ENCODE measurements at regions not wholly inside any gene's neighbourhood (a gene's known extent, or its start where the extent isn't known, plus 50 kb on each side); places are given as distances from the start of the nearest gene placed in this dataset.
A peak's percentile ranks its signal among the peaks of the same experiment; 100 is the strongest.

GRCh38 chr20:20824924-20825584 is 112.6 kb upstream of the RALGAPA2 start:
- peak; percentile 45 for DNase-seq

DNA sequence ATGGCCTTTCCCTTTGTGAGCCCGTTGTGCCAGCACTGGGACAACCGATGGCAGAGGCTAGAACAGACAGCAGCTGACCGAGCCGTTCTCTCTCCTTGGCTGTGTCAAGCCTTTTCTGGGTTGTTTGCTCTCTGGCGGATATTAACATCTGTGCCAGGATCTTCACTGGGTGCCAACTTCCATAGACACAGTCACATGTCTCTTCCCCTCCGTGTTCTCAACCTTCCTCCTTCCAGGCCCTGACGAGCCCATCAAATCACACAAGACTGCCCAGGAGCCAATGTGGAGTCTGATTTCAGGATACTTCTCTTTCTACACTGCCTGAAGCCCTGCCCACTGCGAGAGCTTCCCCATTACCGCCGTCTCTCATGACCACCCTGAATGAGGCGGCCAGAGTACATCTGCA is 111.0 kb upstream of the RALGAPA2 start:
- no peak for DNase-seq

- no peak for DNase-seq
Measured at GRCh38 chr20:20821484-20822260, 109.2 kb upstream of the RALGAPA2 start.

DNA sequence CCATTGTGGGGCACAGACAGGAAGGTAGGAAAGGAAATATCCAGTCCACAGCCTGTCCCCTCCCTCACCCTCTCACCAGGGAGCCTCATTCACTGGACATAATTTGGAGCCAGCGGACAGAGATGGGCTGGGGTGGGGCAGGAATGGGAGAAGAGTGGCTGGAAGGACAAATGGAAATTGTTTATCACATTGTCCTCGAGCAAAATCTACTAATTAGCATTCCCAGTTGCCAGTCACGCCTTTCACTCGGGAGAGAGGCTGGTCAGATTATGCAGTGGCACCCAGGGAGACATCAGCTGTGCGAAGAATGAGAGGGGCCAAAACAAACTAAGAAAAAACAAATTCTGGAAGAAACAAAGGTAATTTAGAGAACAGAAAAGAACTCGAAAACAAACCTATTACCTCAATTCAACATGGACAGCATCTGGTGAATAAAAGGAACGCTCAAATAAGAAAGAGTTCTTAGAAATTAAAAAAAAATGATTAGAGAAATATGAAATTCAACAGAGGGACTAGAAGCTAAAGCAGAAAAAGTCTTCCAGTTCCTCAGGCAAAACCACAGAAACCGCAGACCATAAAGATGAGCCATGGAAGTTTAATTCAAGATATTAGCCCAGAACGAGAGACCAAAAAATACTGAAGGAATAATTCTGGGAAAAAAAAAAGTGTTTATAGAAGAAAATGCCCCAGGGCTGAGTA is 108.5 kb upstream of the RALGAPA2 start:
- no peak for DNase-seq

GRCh38 chr20:20820104-20820503 is 107.7 kb upstream of the RALGAPA2 start:
- no peak for DNase-seq

DNA sequence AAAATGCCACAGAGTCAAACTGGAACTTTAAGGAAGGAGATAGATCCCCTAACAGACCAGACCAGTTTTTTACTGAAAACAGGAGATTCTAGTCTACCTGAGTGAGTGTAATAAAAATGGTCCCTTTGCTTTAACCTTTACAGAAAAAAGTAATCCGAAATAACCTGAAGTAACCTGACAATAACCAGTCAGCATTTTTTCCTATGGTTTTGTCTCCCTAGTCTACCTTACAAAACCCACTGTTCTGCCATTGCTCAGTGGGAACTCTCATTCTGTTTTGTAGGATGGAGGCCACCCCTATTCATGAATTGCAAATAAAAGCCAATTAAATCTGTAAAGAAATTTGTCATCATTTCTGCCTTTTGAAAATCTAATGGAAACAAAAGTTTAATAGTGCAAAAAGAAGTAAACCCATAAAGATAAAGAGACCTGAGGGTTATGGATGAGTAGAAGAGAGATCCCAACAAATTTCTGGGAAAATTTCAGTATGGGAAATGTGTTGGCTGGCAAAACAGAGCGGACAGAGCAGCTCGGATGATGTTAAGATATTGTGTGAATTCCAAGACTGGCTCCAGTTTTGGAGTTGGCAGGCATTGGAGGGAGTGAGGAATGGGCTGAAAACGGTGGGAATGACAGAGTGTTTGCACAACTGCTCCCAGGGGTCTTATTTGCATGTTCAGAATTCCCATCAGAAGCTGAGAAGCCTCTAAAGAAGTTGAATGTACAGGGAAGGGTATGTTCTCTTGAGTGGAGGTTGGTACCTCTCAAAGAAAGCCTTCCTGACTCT is 104.7 kb upstream of the RALGAPA2 start:
- no peak for DNase-seq

- DNase-seq, result no peak
Measured at GRCh38 chr20:20815711-20816455, 103.4 kb upstream of the RALGAPA2 start.

DNA sequence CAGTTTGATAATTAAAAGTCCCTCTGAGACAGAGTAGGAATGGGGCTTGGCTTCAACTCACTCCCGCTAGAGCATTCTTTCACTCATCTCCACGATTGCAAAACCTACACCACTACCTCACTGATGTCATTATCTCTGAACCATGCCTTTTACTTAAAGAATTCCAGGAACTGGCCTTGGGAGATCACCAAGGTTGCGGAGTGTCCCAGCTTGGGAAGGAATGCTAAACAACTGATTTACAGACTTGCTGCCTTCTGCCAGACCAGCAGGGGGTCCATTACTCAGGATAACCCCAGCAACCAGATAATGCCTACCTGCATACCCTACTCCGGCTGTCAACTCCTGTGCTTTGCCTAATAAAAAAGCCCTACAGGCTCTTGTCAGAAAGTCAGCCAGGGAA is 102.2 kb upstream of the RALGAPA2 start:
- no peak for DNase-seq

GRCh38 chr20:20812136-20812535 is 99.7 kb upstream of the RALGAPA2 start:
- DNase-seq, result no peak

DNA sequence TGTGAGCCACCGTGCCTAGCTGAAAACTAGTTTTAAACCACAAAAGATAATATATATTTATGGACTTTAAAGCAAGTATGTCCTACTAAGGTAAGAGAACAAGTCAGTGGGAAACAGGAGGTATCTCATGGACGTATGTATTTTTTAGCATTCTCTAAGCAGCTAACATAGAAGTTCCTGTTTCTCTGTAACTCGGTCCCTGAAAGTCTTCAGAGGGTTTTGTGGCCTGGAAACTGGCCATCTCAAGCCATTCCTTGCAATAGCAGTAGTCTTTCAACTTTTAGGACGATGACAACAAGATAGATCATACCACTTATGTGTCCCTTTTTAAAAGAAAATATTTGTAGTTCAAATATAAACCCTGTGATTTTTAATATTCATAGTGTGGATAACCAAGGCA is 95.6 kb upstream of the RALGAPA2 start:
- no peak for DNase-seq

- DNase-seq, result no peak
Measured at GRCh38 chr20:20806121-20807095, 94.0 kb upstream of the RALGAPA2 start.

GRCh38 chr20:20803011-20803410 is 90.6 kb upstream of the RALGAPA2 start:
- DNase-seq, result no peak

GRCh38 chr20:20802328-20802727 is 89.9 kb upstream of the RALGAPA2 start:
- no peak for DNase-seq

- DNase-seq, result no peak
Measured at GRCh38 chr20:20799716-20800312, 87.4 kb upstream of the RALGAPA2 start.

DNA sequence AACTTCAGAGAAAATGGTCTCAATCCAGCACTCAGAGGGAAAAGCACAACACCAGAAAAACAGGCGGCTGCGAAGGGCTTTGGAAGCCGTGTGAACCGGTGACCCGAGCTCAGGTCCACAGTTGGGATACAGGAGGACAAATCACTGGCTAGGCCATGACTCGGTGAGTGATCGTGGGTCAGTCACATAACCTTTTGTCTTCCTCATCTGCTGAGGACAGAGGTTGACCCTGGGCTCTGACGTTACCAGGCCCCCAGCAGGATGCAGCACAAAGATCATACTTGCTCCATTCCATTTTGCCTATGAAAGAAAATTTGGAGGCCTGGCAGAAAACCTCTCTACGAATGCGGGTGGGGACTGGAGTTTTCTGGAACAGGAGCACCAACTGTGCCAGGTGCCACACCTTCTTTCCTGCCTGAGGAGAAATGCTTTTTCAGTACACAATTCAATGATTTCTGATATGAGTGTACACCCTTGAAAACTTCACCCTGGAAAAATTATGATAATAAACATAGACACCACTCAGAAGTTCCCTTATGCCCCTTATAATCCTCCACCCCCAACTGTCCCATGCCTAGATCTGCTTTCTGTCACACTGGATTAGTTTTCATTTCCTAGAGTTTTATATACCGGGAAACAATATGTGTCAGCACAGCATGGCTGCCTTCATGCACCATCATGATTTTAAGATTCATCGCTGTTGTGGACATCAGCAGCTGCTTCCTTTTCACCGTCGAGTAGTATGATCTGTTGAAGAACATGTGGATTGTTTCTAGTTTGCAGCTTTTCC is 85.3 kb upstream of the RALGAPA2 start:
- DNase-seq, result no peak

DNA sequence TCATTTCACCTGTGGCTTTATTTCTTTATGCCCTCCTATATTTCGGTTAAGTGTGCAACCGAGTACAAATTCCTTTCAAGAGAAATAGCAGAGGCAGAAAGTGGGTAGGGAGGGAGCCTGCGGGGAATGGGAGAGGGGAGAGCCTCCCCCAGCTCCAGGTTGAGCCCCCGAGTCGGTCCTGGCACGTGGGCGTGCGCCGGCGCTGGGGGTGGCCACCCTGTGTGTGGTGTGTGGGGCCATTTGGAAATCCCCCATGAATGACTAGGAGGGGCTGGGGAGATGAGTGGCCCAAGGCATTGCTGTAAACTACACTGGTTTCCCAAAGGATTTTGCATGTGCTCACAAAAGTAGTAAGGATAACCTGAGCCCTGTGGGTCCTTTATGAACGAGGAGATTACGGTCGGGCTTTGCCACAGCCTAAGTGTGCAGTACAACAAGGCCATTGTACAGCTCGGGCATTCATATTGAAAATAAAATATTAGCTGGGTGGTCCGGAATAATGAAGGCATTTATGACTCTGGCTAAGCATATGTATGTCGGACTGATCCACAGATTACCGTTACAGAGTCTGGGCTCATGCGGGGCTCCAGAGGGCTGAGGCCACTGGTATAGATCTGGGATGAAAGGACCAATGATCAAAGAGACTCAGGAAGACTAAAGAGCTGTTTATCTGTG is 84.5 kb upstream of the RALGAPA2 start:
- DNase-seq, result no peak

GRCh38 chr20:20795721-20796120 is 83.3 kb upstream of the RALGAPA2 start:
- DNase-seq, result no peak

- no peak for DNase-seq
Measured at GRCh38 chr20:20795119-20795518, 82.7 kb upstream of the RALGAPA2 start.

GRCh38 chr20:20793591-20793990 is 81.1 kb upstream of the RALGAPA2 start:
- no peak for DNase-seq

All from CD4-positive, alpha-beta T cell treated with Interleukin-10 for 1 hour (primary cell).